ENCODE measurements at regions not wholly inside any gene's neighbourhood (a gene's known extent, or its start where the extent isn't known, plus 50 kb on each side); places are given as distances from the start of the nearest gene placed in this dataset.

DNA sequence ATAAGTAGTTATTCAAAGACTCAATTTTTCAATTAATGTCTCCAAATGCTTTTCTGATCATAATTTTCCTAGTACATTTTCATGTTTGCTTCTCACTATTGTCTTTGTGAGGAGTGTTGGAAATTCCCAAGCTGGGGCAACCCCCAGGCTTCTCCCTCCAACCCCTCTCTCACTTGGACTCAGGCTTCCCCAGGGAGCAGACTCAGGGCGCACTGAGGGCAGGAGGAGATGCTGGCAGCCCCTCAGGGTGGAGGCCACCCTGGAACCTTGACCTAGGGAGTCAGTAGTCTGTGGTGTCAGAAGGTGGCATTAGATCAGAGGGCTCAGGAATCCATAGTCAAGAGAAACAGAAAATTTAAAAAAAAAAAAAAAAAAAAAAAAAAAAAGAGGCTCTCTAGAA lies 86.5 kb upstream of the IRS2 start:
- DNase-seq (ENCODE audit: low read depth, low spot score) = no peak
- ChIA-PET POLR2A (no interaction called here), CTCF (no interaction called here)
- no peak overlapping the region for H3K4me3 ChIP-seq (ENCODE audit: low read depth in 2 of 2, low read length in 2 of 2)
- intact Hi-C loops (cut with micrococcal nuclease; ENCODE audit: unreplicated experiment) = no loop called here
- BruUV-seq (replicated peaks) = no TSS peak
- no peak overlapping the region for H3K27ac ChIP-seq (ENCODE audit: low read length)
- ATAC-seq = no peak
- H3K36me3 ChIP-seq (ENCODE audit: control insufficient read depth, insufficient read depth, low read length) = no peaks in the 10 kb centered on the region
- H3K9me3 ChIP-seq (ENCODE audit: control insufficient read depth, insufficient read depth, low read depth, low read length) = no peaks in the 10 kb centered on the region
- TF ChIP-seq TCF7L2 (IDR thresholded peaks at IDR 0.05; ENCODE audit: low read depth, low read length) (no peak), POLR2AphosphoS5 (IDR thresholded peaks at IDR 0.05; ENCODE audit: low read depth, low read length) (no peak), SIN3A (IDR thresholded peaks at IDR 0.05; ENCODE audit: borderline replicate concordance, insufficient read depth, low read depth, low read length) (no peak)
- TF ChIP-seq, protein P1, sequence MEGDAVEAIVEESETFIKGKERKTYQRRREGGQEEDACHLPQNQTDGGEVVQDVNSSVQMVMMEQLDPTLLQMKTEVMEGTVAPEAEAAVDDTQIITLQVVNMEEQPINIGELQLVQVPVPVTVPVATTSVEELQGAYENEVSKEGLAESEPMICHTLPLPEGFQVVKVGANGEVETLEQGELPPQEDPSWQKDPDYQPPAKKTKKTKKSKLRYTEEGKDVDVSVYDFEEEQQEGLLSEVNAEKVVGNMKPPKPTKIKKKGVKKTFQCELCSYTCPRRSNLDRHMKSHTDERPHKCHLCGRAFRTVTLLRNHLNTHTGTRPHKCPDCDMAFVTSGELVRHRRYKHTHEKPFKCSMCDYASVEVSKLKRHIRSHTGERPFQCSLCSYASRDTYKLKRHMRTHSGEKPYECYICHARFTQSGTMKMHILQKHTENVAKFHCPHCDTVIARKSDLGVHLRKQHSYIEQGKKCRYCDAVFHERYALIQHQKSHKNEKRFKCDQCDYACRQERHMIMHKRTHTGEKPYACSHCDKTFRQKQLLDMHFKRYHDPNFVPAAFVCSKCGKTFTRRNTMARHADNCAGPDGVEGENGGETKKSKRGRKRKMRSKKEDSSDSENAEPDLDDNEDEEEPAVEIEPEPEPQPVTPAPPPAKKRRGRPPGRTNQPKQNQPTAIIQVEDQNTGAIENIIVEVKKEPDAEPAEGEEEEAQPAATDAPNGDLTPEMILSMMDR (IDR thresholded peaks at IDR 0.05) = no peak
- TF ChIP-seq, protein P2, sequence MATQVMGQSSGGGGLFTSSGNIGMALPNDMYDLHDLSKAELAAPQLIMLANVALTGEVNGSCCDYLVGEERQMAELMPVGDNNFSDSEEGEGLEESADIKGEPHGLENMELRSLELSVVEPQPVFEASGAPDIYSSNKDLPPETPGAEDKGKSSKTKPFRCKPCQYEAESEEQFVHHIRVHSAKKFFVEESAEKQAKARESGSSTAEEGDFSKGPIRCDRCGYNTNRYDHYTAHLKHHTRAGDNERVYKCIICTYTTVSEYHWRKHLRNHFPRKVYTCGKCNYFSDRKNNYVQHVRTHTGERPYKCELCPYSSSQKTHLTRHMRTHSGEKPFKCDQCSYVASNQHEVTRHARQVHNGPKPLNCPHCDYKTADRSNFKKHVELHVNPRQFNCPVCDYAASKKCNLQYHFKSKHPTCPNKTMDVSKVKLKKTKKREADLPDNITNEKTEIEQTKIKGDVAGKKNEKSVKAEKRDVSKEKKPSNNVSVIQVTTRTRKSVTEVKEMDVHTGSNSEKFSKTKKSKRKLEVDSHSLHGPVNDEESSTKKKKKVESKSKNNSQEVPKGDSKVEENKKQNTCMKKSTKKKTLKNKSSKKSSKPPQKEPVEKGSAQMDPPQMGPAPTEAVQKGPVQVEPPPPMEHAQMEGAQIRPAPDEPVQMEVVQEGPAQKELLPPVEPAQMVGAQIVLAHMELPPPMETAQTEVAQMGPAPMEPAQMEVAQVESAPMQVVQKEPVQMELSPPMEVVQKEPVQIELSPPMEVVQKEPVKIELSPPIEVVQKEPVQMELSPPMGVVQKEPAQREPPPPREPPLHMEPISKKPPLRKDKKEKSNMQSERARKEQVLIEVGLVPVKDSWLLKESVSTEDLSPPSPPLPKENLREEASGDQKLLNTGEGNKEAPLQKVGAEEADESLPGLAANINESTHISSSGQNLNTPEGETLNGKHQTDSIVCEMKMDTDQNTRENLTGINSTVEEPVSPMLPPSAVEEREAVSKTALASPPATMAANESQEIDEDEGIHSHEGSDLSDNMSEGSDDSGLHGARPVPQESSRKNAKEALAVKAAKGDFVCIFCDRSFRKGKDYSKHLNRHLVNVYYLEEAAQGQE (IDR thresholded peaks at IDR 0.05; ENCODE audit: insufficient read depth in 1 of 2, low read depth in 2 of 2, low read length in 1 of 2) = no peak
- in situ Hi-C loops (cut with HindIII; ENCODE audit: low pct_unique_long_range_greater_than_20kb, low sequenced_read_pairs) = no loop called here
- H3K27me3 ChIP-seq (ENCODE audit: control insufficient read depth, insufficient read depth, low read length) = no peaks in the 10 kb centered on the region; the same call in none of the 2 replicates
- peaks cover 4% of the 10 kb centered on the region; the same call in 1 of the 2 replicates for H3K4me1 ChIP-seq (ENCODE audit: control insufficient read depth, insufficient read depth, low read length)

DNA sequence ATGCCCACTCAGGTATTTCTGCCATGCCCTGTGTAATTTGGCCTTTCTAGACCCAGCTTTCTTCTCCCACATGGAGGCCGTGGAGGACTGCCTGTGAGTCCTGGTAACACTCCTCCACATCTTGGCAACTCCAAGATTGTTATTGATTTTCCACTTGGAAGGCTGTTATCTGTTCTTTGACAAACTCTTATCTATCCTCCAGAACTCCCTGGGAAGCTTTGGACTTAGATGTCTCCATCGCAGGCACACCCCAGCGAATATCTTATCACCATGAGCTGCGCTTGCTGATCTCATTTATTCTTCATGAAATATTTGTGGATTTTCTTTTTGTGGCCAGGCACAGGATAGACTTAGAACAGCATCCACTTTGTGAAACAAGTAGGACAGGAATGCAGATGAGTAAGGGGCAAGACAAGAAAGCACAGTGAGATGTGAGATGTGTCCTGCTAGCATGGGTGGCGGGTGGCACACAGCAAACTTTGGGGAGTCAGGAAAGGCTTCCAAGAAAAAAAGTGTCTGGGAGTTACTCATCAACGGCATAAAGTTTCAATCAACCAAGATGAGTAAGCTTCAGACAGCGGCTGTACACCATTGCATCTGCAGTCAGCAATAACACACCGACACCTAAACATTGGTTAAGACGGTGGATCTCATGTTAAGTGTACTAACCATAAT lies 84.5 kb upstream of the IRS2 start:
- ChIA-PET POLR2A (no interaction called here), CTCF (no interaction called here)
- intact Hi-C loops (cut with micrococcal nuclease; ENCODE audit: unreplicated experiment) (no loop called here), in situ Hi-C loops (cut with HindIII; ENCODE audit: low pct_unique_long_range_greater_than_20kb, low sequenced_read_pairs) (no loop called here)
- Histone ChIP-seq H3K36me3 (ENCODE audit: control insufficient read depth, insufficient read depth, low read length) (no peaks in the 10 kb centered on the region), H3K4me3 (ENCODE audit: low read depth in 2 of 2, low read length in 2 of 2) (no peak overlapping the region), H3K27me3 (ENCODE audit: control insufficient read depth, insufficient read depth, low read length) (no peaks in the 10 kb centered on the region; the same call in none of the 2 replicates), H3K4me1 (ENCODE audit: control insufficient read depth, insufficient read depth, low read length) (peaks cover 4% of the 10 kb centered on the region; the same call in 1 of the 2 replicates), H3K9me3 (ENCODE audit: control insufficient read depth, insufficient read depth, low read depth, low read length) (no peaks in the 10 kb centered on the region), H3K27ac (ENCODE audit: low read length) (no peak overlapping the region)
- DNase-seq (ENCODE audit: low read depth, low spot score) (no peak), ATAC-seq (no peak)
- TF ChIP-seq POLR2AphosphoS5 (IDR thresholded peaks at IDR 0.05; ENCODE audit: low read depth, low read length) = no peak
- TF ChIP-seq, protein P1 (IDR thresholded peaks at IDR 0.05) = no peak
- TF ChIP-seq, protein P2 (IDR thresholded peaks at IDR 0.05; ENCODE audit: insufficient read depth in 1 of 2, low read depth in 2 of 2, low read length in 1 of 2) = no peak
- TF ChIP-seq SIN3A (IDR thresholded peaks at IDR 0.05; ENCODE audit: borderline replicate concordance, insufficient read depth, low read depth, low read length) = no peak
- TF ChIP-seq TCF7L2 (IDR thresholded peaks at IDR 0.05; ENCODE audit: low read depth, low read length) = no peak
- no TSS peak for BruUV-seq (replicated peaks)
